Fibroblast of skin of right biceps (primary cell): ENCODE measurements at regions not wholly inside any gene's neighbourhood (a gene's known extent, or its start where the extent isn't known, plus 50 kb on each side); places are given as distances from the start of the nearest gene placed in this dataset.

ENCODE experiments used
- DNase-seq: peaks from one replicate; pipeline ENCODE4 v3.0.0-alpha.2; 2013

DNA sequence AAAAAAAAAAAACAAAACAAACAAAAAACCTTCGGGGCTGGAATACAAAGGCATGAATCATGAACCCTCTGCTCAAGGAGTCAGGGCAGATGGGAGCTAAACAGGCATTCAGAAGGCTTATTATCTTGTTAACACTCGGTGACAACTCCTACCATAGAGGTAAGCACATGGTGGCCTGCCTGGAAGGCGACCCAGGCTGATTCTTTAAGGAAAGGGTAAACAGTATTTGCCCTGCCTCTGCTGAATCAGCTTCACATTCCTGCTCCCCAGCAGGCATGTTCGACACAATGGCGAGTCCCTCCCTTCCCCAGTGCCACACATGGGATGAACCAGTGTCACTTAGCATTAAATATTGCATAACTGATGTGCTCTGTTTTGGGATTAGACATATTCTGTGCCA lies 191.9 kb downstream of the ARL4C start:
- peak; percentile 58 for DNase-seq

DNA sequence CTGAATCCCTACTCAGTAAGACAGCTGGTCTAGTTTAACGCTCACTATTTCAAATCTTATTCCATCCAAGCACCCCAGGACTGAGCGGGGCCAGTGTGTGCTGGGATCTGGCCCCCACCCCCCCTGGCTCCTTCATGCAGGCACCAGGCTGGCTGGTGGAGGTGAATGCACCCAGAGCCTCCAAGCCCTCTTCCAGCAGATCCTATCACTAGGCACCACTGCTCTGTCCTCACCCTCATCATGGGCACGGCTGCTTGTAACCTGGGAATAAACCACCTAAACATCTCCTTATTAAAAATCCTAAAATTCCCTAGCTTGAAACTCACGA lies 194.3 kb downstream of the ARL4C start:
- no peak for DNase-seq

DNA sequence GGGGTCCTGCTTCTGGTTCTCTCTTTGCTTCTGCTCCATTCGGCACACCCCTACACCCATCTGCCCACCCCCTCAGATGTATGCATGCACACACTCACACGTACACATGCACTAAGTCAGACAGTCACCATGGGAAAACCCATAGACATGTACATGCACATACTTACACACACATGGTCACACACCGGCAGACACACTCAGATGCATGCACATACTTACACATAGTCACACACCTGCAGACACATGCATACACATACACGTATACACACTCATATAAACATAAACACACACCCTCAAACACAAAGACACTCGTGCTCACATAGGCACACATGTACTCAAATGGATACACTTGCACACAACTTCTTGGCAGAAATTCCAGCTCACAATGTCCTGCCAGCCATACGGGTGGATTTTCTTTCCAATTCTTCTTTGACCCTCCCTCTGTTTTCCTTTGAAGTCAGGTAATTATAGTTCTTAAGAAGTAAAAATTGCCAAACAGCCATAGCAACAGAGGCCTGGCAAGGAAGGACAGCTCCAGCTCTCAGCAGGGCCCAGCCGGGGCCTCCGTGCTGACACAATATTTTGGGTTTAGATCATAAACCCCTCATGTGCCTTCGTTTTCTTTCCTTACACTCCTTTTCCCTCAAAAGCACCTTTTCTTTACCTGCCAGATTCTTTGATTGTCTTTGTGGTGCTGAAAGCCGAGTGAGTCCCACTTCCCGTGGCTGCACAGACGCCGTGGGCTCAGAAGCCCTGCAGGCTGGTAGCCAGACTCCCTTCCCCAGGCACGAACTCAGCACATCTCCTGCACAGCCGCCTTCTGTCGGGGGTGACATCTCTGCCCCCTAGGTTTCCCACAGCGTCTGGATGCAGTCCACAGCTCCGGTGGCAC lies 195.7 kb downstream of the ARL4C start:
- no peak for DNase-seq

DNA sequence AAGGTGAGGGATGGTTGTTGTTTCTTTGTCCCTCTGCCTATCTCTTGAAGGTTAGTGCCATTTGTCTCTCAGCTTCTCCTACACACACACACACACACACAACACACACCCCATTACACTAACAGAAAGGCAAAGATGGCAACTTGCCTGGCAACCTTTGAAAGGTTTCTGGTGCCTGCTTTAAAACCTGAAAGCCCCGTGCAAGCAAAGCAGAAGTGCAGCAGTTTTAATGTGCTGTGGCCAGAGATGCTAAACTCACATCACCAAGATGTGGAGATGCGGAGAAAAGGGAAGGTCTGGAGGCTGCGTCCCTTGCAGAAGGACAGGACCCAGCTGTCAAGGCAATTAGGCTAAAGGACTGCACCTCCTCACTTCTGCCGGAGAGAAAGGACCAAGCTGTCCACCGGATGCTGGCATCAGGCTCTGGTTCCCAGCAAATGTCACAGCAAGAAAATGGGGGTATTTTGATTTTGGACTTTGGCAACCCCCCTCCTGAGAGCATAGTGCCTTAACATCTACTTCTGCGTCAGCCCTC lies 196.4 kb downstream of the ARL4C start:
- no peak for DNase-seq

DNA sequence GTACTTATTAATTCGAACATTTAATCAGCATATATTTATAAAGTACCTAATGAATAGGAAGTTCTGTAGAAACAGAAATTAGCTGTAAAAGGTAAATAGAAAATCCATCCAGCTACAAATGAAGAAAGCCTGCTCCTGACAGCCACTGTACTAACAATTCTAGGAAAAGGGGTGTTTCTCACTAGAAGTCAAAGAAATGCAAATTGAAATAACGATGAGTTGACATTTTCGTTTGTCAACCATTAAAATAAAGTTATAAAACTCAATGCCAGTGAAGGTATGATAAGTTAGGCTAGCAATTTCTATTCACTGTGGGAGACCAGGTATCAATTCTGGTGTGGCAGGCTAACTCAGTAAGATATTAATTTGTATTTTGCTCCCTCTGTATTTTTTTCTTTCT lies 198.0 kb downstream of the ARL4C start:
- no peak for DNase-seq

DNA sequence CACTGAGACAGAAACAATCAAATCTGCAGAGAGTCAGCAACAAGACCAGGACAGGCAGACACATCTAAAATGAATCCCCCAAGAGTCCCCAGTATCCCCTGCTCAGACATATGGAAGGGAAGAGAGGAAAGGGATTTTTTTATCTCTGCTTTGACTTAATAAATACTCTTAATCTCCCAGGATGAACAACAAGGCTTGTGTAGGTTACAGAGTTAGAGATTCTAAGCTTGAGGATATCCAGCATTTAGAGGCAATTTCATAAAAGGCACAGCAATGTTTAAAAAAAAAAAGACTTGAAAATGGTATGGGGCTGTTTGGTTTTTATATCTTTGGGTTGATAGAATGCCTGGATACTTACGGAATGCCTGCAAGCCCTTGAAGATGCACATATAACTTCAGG lies 199.9 kb downstream of the ARL4C start:
- DNase-seq, result no peak

DNA sequence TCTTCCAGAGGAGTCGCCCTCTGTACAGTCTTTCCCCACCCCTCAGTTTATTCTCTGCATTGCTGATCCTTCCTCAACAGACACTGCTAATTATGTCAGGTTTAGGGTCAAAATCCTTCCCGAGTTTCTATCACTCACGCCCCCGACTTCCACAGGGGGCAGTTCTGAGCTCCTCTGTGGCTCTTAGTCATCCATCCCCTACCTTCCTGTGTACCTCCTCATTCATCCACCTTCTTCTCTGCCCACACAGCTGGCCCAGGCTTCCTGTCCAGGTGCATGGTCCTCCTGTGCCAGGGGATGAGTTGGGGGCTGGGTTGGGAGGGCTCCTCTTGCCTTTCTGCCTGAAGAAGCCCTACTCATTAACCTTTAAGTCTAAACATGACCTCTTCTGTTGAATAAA lies 202.9 kb downstream of the ARL4C start:
- no peak for DNase-seq

DNA sequence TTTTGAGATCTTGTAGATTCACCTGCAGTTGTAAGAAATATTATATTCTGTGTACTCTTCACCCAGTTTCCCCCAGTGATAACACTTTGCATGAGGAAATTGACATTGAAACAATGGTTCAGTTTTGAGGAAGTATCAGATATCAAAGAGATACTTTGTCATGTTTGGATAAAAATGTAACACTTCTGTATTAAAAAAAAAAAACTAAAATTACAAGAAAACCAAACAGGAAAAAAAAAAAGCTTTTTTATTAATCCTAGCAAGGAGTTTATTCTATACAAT lies 204.0 kb downstream of the ARL4C start:
- no peak for DNase-seq

DNA sequence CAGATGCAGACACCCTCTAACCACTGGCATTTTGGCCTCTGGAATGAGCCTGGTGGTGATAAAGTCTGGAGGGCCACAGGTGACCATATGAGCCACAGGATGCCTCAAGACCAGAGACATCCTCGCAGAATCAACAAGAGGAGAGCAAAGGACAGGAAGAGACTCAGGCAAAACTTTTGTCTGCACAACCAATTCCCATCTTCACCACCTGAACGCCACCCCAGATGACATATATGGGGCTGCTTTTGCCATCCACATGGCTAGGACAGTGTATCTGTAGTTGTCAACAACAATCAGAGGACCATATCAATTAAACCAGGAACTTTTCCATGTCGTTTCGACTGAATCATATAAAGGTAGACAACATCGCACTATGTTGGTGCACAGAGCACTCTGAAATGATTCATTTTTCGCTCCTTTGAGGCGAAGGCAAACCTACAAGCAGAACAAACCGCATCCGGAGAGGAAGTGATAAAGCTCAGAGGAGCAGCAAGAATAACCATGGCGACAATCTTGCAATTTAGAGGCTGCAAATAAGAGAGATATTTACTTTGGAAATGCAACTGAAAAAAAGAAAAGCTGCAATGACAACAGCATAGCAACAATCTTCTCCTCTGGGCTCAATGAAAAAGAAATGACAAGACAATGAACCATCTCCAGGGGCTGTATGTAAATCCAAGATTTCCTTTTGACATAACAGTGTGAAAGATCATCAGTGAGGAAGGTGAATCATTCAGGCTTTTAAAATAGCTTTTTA lies 204.5 kb downstream of the ARL4C start:
- peak; percentile 15 for DNase-seq

DNA sequence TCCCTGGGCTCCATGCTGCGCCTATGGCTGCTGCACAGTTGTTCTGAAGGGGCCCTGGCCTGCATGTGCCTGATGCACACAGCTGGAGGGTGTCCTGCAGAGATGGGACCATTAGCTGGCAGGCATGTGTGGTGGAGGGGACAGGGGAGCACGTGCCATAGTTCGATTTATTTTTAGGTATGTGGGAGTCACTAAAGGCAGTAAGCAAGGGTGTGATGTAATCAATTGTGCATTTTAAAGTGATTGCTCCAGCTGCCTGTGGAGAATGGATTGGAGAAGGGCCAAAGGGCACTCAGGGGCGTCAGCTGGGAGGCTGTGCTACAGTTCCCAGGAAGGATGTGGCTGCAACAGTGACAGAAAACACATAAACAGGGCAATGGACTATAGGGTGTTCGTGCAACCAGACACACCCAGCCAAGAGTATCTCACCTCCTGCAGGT lies 205.1 kb downstream of the ARL4C start:
- peak; percentile 86 for DNase-seq

DNA sequence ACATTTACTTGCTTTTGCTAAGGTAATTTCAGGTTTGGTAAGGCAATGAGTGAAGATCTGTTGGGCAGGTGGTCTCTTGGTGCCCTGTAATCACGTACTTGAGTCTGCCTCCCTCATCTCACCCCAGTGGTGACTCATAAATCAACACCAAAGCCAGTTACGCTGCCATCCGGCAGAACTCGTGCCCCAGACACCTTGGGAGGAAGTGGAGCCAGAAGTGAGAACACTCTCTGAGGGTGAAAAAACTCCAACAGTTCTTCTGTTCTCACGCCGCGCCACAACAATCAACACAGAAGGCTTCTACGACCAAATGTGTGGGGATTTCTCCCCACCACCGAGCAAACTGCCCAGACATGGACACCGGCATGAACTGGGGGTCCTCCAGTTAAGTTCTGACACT lies 206.2 kb downstream of the ARL4C start:
- DNase-seq, result no peak

DNA sequence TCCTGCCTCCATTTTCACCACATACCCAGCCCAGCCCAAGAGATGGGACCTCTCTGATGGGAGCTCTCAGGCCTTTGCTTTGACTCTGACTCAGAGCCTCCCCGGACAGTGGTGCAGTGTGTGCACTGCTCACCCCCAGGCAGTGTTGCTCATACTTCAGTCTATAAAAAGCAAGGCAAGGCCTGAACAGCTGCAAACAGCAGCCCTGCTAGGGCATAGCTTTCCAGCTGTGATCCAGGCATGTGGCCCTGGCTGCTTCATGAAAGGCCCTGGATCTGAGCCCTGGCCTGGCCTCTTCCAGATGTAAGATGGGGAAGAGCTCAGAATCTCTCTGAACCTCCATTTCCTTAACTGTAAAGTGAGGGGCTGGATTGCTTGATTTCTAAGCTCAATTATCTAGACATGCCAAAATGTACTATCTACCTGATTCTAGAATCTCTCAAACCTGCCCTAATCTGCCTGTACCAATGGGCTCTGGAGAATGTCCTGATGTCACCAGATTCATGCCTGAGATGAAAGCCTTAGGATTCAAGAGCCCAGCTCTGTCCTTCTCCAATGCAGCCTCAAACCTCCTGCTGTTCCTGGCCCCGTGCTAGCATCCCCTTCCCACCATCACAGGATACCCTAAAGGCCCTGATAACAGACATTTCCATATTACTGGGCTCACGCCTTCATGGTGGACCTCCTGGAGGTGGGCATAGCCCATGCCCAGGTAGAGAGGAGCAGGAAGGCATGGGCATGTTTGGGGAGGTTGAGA lies 206.9 kb downstream of the ARL4C start:
- peak; percentile 82 for DNase-seq

DNA sequence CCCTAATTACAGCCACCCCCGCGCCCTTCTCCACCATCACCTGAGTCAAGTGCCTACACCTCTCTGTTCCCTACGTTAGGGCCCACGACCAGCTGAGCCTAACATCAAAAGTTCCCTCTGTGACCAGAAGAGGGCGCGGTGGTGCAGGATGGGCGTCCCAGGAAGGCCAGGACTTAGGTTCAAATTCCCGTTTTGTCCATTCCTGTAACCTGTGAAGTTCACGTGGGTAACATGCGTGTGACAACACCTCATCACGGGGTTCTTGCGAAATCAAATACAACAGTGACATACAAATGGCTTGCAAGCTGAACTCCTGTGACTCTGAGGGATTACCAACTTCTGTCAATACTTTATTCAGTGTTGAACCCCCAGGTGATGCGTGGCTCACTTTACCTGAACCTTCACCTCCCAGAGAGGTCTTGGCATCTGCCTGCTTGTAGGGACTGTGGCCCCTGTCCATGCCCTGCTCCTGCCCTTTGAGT lies 207.9 kb downstream of the ARL4C start:
- DNase-seq, result peak; percentile 53

DNA sequence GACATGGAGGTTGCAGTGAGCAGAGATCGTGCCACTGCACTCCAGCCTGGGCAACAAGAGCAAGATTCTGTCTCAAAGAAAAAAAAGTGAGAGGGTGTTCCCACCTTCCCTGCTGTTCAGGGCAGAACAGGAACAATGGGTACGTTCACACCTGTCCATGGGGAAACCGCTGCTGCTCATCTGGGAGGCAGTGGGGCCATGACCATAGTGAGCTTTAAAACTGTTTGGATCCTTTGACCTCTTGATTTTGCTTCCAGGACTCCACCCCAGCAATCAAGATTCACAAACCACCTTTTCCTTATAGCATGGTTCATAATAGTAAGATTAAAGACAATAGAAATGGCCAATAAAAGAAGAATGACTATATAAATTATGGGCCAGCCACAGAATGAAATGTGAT lies 209.2 kb downstream of the ARL4C start:
- no peak for DNase-seq

DNA sequence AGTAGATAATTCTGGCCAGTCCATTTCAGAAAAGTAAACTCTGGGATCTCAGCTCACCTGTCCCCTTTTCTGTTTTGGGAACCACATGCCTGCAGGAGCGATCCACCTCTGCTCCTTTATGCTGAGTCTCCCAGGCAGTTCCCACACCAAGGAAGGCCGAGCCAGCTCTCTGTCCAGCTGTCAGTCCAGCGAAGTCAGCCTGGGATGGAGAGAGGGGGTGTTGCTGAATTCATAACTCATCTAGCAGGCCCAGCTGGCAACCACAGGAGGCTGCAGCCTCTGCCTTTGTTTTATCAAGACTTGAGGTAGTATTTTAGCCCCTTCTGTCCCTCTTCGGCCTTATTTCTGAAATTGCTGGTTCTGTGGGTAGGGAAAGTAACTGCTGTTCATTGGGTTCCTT lies 209.9 kb downstream of the ARL4C start:
- peak; percentile 14 for DNase-seq

DNA sequence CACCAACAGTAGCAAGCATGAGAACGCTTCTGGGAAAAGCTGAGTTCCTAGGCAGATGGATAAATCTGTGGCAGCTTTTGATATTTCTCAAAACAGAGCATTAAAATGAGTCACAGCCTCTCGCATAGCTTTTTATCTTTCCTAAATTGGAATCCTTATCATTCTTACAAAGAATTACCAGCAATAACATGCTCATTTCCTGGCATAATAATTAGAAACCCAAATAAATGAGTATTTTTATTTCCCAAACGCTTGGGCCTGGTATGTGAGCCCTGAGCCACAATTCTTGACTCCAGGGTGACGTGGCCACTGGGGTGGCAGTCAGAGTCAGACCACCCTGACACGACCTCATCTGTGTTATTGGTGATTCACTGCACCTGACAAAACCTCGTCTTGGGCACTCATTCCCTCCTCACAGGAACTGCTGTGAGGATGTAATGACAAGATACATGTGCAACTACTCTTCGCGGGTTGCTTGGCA lies 210.7 kb downstream of the ARL4C start:
- DNase-seq, result peak; percentile 90

DNA sequence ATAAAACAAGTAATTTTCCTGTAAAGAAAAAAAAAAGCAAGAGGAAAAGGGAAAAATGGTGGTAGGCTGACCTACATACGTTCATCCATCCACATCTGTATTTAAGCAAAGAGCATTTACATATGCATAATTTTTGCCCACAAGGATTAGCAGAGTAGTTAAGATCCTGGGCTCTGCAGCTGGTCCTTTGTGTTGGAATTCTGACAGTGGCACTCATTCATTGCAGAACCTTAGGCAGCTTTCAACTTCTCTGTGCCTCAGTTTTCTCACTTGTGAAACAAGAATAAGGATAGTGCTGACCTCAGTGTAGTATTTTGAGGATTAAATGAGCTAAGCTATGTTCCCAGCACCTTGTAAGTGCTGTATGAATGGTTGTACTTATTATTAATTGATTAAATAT lies 211.3 kb downstream of the ARL4C start:
- peak; percentile 28 for DNase-seq

DNA sequence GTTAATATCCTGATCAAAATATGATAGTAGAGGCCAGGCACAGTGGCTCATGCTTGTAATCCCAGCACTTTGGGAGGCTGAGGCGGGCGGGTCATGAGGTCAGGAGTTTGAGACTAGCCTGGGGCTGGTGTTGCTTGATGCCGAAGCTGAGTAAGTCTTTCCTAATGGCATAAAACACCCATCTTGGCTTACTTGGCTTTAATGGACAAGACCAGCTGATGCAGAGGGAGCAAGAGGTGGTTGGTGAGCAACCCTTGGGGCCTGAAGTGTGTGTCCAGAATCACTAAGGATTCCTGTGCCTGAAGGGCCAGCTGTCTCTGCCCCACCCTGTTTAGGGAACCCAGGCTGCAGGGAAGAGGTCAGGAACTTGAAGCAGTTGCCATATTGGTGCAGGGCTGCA lies 217.2 kb downstream of the ARL4C start:
- no peak for DNase-seq

DNA sequence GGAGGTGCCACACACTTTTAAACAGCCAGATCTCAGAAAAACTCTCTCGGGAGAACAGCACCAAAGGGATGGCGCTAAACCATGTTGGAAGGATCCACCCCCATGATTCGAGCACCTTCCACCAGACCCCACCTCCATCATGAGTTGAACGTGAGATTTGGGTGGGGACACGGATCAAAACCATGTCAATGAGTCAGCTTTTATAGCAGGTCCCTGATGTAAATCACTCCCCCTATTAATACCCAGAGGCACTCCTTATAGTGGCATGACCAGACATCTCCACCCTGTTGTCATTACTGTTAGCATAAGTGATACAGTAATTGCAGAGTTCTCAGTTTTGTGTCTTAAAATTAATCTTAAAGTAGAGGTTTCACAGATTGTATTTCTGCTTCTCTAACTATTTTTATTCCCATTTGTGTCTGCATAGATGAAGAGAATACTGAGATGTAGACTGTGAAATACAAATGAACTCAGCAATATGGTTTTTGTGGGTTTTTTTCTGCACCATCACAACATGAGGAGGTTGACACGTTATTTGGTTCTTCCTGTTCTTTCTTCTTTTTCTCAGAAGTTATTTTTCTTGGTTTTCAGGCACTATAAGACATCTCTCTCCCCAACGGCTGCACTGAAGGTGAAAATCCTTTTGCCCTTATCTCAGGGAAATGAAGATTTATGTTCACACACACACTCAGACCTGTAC lies 218.2 kb downstream of the ARL4C start:
- no peak for DNase-seq

DNA sequence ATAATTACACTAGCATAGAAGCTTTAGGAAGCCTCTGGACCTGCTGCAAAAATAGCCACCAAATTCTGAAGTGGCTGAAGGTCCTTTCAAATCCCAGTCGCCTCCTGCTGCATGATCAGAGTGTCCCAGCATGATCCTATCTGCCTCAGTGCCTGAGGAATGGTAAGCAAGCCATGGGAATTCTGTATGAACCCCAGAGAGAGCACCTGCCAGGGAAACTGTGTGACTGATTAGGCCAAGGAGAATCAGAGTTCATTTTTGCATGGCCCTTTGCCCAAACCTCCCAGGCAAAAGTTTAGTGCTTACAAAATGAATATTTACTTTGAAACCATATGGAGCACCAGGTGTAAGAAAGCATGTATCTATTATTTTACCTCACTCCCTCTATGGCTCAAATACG lies 221.4 kb downstream of the ARL4C start:
- no peak for DNase-seq

DNA sequence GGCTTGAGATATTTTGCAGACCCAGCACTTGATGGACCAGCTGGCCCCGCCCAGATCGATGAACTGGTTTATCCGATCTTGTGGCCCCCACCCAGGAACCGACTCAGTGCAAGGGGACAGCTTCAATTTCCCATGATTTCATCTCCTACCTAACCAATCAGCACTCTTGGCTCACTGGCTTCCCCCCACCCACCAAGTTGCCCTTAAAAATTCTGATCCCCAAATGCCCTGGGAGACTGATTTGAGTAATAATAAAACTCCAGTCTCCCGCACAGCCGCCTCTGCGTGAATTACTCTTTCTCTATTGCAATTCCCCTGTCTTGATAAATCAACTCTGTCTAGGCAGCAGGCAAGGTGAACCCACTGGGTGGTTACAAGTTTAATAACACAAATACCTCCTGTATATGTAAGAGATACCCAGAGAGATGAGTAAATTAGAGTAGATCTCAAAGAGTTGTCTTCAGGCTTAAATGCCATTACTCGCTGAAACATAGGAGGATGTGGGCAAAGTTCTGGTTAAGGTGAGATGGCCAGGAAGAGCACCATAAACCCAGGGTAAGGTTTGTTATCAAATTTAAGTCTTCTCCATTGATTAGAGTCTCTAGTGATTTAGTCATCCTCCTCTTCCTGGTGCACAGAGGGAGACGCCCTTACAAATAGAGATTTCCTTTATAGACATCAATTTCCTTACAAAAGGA lies 222.8 kb downstream of the ARL4C start:
- DNase-seq, result no peak
